ENCODE measurements at regions not wholly inside any gene's neighbourhood (a gene's known extent, or its start where the extent isn't known, plus 50 kb on each side); places are given as distances from the start of the nearest gene placed in this dataset.

DNA sequence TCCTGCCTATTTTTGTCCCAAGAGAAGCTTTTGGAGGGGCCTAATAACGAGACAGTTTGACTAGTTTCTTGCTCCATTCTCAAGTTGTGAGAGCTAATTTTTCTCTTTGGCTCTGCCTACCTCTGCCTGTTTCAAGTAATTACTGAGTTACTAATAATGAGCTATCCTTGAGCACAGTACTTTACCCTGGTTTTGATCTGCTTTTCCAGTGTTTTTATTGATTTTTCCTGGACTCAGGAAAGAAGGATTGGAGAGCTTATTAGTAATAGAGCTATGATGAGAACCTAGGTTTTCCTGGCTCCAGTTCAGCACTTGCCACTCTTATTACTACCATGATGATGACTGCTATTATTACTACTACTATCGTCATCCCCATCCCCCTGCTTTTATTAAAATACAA is 106.7 kb downstream of the HS3ST3B1 start:
- no peaks in the 10 kb centered on the region for H3K4me1 Mint-ChIP-seq (ENCODE audit: low read depth, unreplicated experiment)
- H3K4me3 Mint-ChIP-seq (ENCODE audit: unreplicated experiment), result no peak overlapping the region
- TF ChIP-seq, protein P1, sequence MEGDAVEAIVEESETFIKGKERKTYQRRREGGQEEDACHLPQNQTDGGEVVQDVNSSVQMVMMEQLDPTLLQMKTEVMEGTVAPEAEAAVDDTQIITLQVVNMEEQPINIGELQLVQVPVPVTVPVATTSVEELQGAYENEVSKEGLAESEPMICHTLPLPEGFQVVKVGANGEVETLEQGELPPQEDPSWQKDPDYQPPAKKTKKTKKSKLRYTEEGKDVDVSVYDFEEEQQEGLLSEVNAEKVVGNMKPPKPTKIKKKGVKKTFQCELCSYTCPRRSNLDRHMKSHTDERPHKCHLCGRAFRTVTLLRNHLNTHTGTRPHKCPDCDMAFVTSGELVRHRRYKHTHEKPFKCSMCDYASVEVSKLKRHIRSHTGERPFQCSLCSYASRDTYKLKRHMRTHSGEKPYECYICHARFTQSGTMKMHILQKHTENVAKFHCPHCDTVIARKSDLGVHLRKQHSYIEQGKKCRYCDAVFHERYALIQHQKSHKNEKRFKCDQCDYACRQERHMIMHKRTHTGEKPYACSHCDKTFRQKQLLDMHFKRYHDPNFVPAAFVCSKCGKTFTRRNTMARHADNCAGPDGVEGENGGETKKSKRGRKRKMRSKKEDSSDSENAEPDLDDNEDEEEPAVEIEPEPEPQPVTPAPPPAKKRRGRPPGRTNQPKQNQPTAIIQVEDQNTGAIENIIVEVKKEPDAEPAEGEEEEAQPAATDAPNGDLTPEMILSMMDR (IDR thresholded peaks at IDR 0.05; ENCODE audit: partially characterized antibody, unreplicated experiment), result no peak
- H3K36me3 Mint-ChIP-seq (ENCODE audit: unreplicated experiment), result no peaks in the 10 kb centered on the region
- no peaks in the 10 kb centered on the region for H3K9me3 Mint-ChIP-seq (ENCODE audit: unreplicated experiment)
- H3K27me3 Mint-ChIP-seq (ENCODE audit: unreplicated experiment), result no peaks in the 10 kb centered on the region
- H3K27ac Mint-ChIP-seq (ENCODE audit: unreplicated experiment), result no peak overlapping the region
- no peak for DNase-seq

- Mint-ChIP-seq H3K4me1 (ENCODE audit: low read depth, unreplicated experiment) (no peaks in the 10 kb centered on the region), H3K27ac (ENCODE audit: unreplicated experiment) (no peak overlapping the region), H3K27me3 (ENCODE audit: unreplicated experiment) (no peaks in the 10 kb centered on the region), H3K36me3 (ENCODE audit: unreplicated experiment) (peaks cover 7% of the 10 kb centered on the region), H3K9me3 (ENCODE audit: unreplicated experiment) (no peaks in the 10 kb centered on the region), H3K4me3 (ENCODE audit: unreplicated experiment) (no peak overlapping the region)
- no peak for DNase-seq
- TF ChIP-seq, protein P1 (IDR thresholded peaks at IDR 0.05; ENCODE audit: partially characterized antibody, unreplicated experiment), result no peak
Measured at GRCh38 chr17:14405189-14405588, 104.3 kb downstream of the HS3ST3B1 start.

All from glutamatergic neuron (in vitro differentiated cells).